Loucy (cell line): ENCODE measurements at regions not wholly inside any gene's neighbourhood (a gene's known extent, or its start where the extent isn't known, plus 50 kb on each side); places are given as distances from the start of the nearest gene placed in this dataset.

ENCODE experiments used
- EZH2phosphoT487 ChIP-seq: fragments of 200-600 bp; IDR thresholded peaks from 2 replicates; pipeline ENCODE4 v1.6.1; 2018; ENCODE audit warnings: antibody characterized with exemption, mild to moderate bottlenecking, moderate library complexity, borderline replicate concordance
- TF ChIP-seq, protein P1 (sequence below): fragments of 200-600 bp; sonication (generic); conservative IDR thresholded peaks from 2 replicates; pipeline ENCODE4 v1.5.1; 2014; ENCODE audit warnings: mild to moderate bottlenecking, antibody characterized with exemption, low read length

GRCh38 chr4:4693755-4694295 lies 152.0 kb upstream of the STX18 start:
- TF ChIP-seq EZH2phosphoT487 = no peak
- TF ChIP-seq, protein P1, sequence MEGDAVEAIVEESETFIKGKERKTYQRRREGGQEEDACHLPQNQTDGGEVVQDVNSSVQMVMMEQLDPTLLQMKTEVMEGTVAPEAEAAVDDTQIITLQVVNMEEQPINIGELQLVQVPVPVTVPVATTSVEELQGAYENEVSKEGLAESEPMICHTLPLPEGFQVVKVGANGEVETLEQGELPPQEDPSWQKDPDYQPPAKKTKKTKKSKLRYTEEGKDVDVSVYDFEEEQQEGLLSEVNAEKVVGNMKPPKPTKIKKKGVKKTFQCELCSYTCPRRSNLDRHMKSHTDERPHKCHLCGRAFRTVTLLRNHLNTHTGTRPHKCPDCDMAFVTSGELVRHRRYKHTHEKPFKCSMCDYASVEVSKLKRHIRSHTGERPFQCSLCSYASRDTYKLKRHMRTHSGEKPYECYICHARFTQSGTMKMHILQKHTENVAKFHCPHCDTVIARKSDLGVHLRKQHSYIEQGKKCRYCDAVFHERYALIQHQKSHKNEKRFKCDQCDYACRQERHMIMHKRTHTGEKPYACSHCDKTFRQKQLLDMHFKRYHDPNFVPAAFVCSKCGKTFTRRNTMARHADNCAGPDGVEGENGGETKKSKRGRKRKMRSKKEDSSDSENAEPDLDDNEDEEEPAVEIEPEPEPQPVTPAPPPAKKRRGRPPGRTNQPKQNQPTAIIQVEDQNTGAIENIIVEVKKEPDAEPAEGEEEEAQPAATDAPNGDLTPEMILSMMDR = no peak
